OCI-LY3 (cell line): ENCODE measurements at regions not wholly inside any gene's neighbourhood (a gene's known extent, or its start where the extent isn't known, plus 50 kb on each side); places are given as distances from the start of the nearest gene placed in this dataset.

Source experiments
- EZH2phosphoT487 ChIP-seq: fragments of 200-600 bp; shearing (Covaris generic); IDR thresholded peaks from 2 replicates; pipeline ENCODE4 v1.6.1; 2018; ENCODE audit warnings: antibody characterized with exemption, mixed run types, low read depth
- TF ChIP-seq, protein P1 (sequence below): fragments of 200-600, 300-600 bp; sonication (generic); IDR thresholded peaks from 2 replicates; pipeline ENCODE4 v1.5.1; 2014; ENCODE audit warnings: antibody characterized with exemption, low read length, low read depth

DNA sequence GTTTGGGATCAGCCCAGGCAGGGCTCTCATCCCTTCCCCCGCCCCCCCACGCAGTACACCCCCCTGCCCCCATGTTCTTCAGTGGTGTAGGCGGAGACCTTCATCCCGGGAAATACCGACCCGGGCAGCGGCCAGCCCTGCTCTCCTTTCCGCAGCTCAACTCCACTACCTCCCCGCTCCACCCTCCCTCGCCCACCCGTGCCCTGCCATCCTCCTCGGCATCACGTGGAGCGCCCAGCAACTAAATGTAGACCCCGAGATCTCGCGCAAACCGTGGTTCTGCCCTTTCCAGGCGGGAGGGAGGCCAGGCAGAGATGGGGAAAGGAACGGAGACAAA is 1932.2 kb upstream of the DEFB115 start:
- TF ChIP-seq, protein P1, sequence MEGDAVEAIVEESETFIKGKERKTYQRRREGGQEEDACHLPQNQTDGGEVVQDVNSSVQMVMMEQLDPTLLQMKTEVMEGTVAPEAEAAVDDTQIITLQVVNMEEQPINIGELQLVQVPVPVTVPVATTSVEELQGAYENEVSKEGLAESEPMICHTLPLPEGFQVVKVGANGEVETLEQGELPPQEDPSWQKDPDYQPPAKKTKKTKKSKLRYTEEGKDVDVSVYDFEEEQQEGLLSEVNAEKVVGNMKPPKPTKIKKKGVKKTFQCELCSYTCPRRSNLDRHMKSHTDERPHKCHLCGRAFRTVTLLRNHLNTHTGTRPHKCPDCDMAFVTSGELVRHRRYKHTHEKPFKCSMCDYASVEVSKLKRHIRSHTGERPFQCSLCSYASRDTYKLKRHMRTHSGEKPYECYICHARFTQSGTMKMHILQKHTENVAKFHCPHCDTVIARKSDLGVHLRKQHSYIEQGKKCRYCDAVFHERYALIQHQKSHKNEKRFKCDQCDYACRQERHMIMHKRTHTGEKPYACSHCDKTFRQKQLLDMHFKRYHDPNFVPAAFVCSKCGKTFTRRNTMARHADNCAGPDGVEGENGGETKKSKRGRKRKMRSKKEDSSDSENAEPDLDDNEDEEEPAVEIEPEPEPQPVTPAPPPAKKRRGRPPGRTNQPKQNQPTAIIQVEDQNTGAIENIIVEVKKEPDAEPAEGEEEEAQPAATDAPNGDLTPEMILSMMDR: no peak
- no peak for TF ChIP-seq EZH2phosphoT487
